Skeletal muscle tissue (tissue), 3 donors: ENCODE measurements at regions not wholly inside any gene's neighbourhood (a gene's known extent, or its start where the extent isn't known, plus 50 kb on each side); places are given as distances from the start of the nearest gene placed in this dataset.

Experiments
- H3K27ac ChIP-seq: one replicate; pipeline ENCODE4 v1.7.0; 2013; ENCODE audit warnings: mild to moderate bottlenecking, low read depth, low read length, inconsistent platforms
- H3K27me3 ChIP-seq, 3 donors: one replicate each; pipeline ENCODE4 v1.7.0; 2013; ENCODE audit warnings: low read length in 3 of 3; ENCODE audit not compliant: control insufficient read depth in 3 of 3, insufficient read depth in 3 of 3
- H3K36me3 ChIP-seq, 3 donors: one replicate each; pipeline ENCODE4 v1.7.0; 2013; ENCODE audit warnings: low read length in 3 of 3; ENCODE audit not compliant: control insufficient read depth in 3 of 3, insufficient read depth in 3 of 3
- H3K4me1 ChIP-seq, 3 donors: one replicate each; pipeline ENCODE4 v1.7.0; 2013; ENCODE audit warnings: low read length in 3 of 3, mild to moderate bottlenecking in 3 of 3; ENCODE audit not compliant: control insufficient read depth in 3 of 3, insufficient read depth in 3 of 3
- H3K4me3 ChIP-seq, 3 donors: one replicate each; pipeline ENCODE4 v1.7.0; 2013; ENCODE audit warnings: low read length in 3 of 3
- H3K9ac ChIP-seq, 3 donors: one replicate each; pipeline ENCODE4 v1.7.0; 2013; ENCODE audit warnings: low read length in 3 of 3, mild to moderate bottlenecking in 3 of 3, moderate library complexity in 2 of 3, low read depth in 1 of 3
- H3K9me3 ChIP-seq, 3 donors: one replicate each; pipeline ENCODE4 v1.7.0; 2013; ENCODE audit warnings: low read length in 3 of 3; ENCODE audit not compliant: control insufficient read depth in 3 of 3
- donor health status: Osteomylitis.

GRCh38 chr1:47578026-47578720 lies 140.3 kb downstream of the FOXD2 start:
- Histone ChIP-seq H3K9ac (no peak overlapping the region), H3K4me1 (peaks cover 0 to 3% (median 0%) of the 10 kb centered on the region in 3 donors), H3K27me3 (peaks cover 21 to 27% (median 26%) of the 10 kb centered on the region in 3 donors), H3K27ac (no peak overlapping the region), H3K9me3 (no peaks in the 10 kb centered on the region), H3K4me3 (no peak overlapping the region), H3K36me3 (no peaks in the 10 kb centered on the region)

DNA sequence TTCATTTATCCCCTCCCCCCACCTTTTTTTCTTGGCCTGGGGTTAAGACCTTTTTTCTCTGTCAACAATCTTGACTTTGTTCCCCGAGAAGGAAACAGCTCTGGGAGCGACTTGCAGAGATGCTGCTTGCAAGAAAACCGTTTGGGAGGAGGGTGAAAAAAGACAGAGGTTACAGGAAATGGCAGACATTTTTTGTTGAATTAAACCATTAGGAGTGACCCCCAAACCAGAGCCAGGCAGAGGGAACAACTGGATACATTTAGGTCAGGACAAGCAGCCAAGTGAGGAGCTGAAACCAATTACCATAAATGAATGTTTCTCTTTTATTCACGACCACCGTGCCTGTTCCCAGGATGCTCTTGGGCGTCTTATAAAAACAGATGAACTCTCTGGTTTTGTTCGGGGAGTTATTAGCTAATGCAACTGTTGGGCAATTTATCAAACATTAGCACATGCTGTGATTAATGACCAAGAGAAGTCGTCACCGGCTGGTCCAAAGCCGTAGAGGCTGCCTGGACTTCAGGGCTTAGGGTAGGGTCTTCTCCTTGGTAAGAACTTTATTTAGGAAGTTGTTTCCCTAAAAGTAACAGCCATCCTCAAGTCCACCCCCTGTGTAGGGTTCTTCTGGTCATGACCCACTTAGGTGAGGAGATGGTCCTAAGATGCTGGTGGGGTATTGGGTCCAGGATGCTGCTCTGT lies 141.0 kb downstream of the FOXD2 start:
- Histone ChIP-seq H3K9ac (no peak overlapping the region), H3K36me3 (no peaks in the 10 kb centered on the region), H3K4me3 (no peak overlapping the region), H3K27ac (no peak overlapping the region), H3K9me3 (no peaks in the 10 kb centered on the region), H3K27me3 (peaks cover 21 to 29% (median 24%) of the 10 kb centered on the region in 3 donors), H3K4me1 (peaks cover 0 to 3% (median 0%) of the 10 kb centered on the region in 3 donors)

DNA sequence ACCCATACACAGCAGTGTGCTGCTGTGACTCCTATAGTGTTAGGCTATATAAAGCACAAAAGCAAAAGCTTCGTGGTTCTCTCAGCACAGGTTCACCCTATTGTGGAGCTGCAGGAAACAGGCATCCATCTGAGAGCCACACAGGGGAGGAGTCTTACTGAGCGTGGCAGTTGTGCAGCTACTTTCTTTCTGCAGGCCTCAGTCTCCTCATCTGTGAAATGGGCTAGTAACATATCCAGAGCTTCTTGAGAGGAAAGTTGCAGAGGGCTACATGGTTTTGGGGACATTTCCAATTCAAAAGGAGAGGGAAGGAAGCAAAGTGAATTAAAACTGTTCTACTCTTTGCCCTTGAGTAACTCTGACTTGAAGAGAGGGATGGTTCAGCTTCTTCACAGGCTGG lies 142.0 kb downstream of the FOXD2 start:
- Histone ChIP-seq H3K9ac (no peak overlapping the region), H3K9me3 (no peaks in the 10 kb centered on the region), H3K27me3 (peaks cover 19 to 35% (median 24%) of the 10 kb centered on the region in 3 donors), H3K36me3 (no peaks in the 10 kb centered on the region), H3K27ac (no peak overlapping the region), H3K4me3 (no peak overlapping the region), H3K4me1 (peaks cover 0 to 3% (median 0%) of the 10 kb centered on the region in 3 donors)

- no peak overlapping the region for H3K9ac ChIP-seq
- no peak overlapping the region for H3K27ac ChIP-seq
- peaks cover 19 to 35% (median 24%) of the 10 kb centered on the region in 3 donors for H3K27me3 ChIP-seq
- no peaks in the 10 kb centered on the region for H3K9me3 ChIP-seq
- H3K4me1 ChIP-seq = peaks cover 0 to 3% (median 0%) of the 10 kb centered on the region in 3 donors
- no peaks in the 10 kb centered on the region for H3K36me3 ChIP-seq
- H3K4me3 ChIP-seq = no peak overlapping the region
These were observed 142.7 kb downstream of the FOXD2 start for GRCh38 chr1:47580451-47580995.

DNA sequence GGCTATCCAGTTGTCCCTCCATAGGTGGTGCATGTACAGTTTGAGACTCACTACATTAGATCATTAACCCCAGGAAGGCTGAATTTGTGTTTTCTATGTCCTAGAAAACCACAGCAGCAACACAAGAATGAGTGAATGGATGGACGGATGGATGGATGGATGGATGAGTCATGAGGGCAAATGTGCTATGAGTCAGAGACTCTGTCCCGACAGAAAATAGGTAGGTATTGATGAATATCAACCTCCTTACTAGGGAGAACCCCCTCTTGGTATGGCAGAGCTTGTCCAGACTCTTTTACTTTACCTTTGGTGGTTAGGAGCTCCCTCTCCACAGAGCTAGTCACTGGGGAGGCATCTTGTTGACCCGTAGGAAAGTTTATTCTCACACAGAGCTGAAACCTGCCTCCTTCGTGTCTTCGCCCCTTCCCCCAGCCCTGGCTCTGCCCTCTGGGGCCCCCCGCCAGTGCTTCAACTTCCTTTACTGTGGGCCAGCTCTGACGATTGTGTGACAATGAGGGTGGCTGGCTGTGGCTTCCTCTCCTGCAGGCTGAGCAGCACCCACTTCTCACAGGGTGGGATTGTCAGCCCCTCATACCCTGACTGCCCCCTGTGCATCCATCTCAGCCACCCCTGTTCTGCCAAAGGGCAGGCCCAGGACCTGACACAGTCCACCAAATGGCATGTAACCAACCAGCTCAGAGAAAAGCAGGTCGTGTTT lies 145.2 kb downstream of the FOXD2 start:
- Histone ChIP-seq H3K4me1 (peaks cover 0 to 3% (median 3%) of the 10 kb centered on the region in 3 donors), H3K4me3 (no peak overlapping the region), H3K27me3 (peaks cover 8 to 25% (median 23%) of the 10 kb centered on the region in 3 donors), H3K27ac (no peak overlapping the region), H3K9me3 (no peaks in the 10 kb centered on the region), H3K9ac (no peak overlapping the region), H3K36me3 (no peaks in the 10 kb centered on the region)

DNA sequence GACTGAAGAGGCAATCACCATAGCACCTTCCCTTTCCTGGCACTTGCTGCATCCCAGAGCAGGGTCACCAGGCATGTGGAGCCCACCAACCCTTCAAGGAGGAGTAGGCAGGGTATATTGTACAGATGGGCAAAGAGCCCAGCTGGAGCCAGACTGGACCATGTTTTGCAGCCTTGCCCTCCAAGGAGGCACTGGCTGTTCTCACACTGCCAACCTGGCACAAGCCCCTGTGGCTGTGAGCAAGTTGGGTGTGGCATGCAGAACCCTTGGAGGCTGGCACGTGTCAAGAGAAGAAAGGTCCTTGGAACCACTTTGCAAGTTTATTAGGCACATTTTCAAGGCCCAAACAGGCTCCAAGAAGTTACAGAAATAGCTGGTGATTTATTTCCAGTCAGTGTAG lies 146.4 kb downstream of the FOXD2 start:
- Histone ChIP-seq H3K4me3 (no peak overlapping the region), H3K9ac (no peak overlapping the region), H3K9me3 (no peaks in the 10 kb centered on the region), H3K27me3 (peaks cover 7 to 21% (median 19%) of the 10 kb centered on the region in 3 donors), H3K36me3 (no peaks in the 10 kb centered on the region), H3K27ac (no peak overlapping the region), H3K4me1 (peaks cover 0 to 4% (median 0%) of the 10 kb centered on the region in 3 donors)

- peaks cover 11 to 14% (median 12%) of the 10 kb centered on the region in 3 donors for H3K27me3 ChIP-seq
These were observed 147.5 kb downstream of the FOXD2 start for GRCh38 chr1:47585141-47585902.

GRCh38 chr1:47587891-47588582 lies 150.2 kb downstream of the FOXD2 start:
- peaks cover 19 to 32% (median 29%) of the 10 kb centered on the region in 3 donors for H3K27me3 ChIP-seq
- H3K9me3 ChIP-seq = no peaks in the 10 kb centered on the region
- no peak overlapping the region for H3K9ac ChIP-seq
- no peak overlapping the region for H3K4me3 ChIP-seq
- peaks cover 0 to 4% (median 0%) of the 10 kb centered on the region in 3 donors for H3K4me1 ChIP-seq
- no peaks in the 10 kb centered on the region for H3K36me3 ChIP-seq
- H3K27ac ChIP-seq = no peak overlapping the region

More at GRCh38 chr1:47585141-47585902, 147.5 kb downstream of the FOXD2 start:
- Histone ChIP-seq H3K4me3 (no peak overlapping the region), H3K27ac (no peak overlapping the region), H3K9me3 (no peaks in the 10 kb centered on the region), H3K9ac (no peak overlapping the region), H3K4me1 (peaks cover 0 to 4% (median 0%) of the 10 kb centered on the region in 3 donors), H3K36me3 (no peaks in the 10 kb centered on the region)
